Activated T-helper 17 cell treated with anti-CD3 and anti-CD28 coated beads, Interleukin-2, amount 50 U/mL, for 72 hours (primary cell): ENCODE measurements at regions not wholly inside any gene's neighbourhood (a gene's known extent, or its start where the extent isn't known, plus 50 kb on each side); places are given as distances from the start of the nearest gene placed in this dataset.

Experiments
- ATAC-seq: fragments of 150-1000 bp; cut with Tn5 transposase; replicated peaks from 2 replicates; pipeline ENCODE4 v1.10.0; 2021; ENCODE audit warnings: mild to moderate bottlenecking, moderate library complexity
- H3K27ac Mint-ChIP-seq: one replicate; pipeline ENCODE4 v1.8.0; 2022; ENCODE audit warnings: mixed read lengths
- H3K27me3 Mint-ChIP-seq: one replicate; pipeline ENCODE4 v1.8.0; 2022; ENCODE audit warnings: mixed read lengths
- H3K36me3 Mint-ChIP-seq: one replicate; pipeline ENCODE4 v1.8.0; 2022; ENCODE audit warnings: low read depth, mild to moderate bottlenecking, mixed read lengths
- H3K4me1 Mint-ChIP-seq: one replicate; pipeline ENCODE4 v1.8.0; 2022; ENCODE audit warnings: mixed read lengths
- H3K4me3 Mint-ChIP-seq: one replicate; pipeline ENCODE4 v1.8.0; 2022; ENCODE audit warnings: mild to moderate bottlenecking, mixed read lengths
- H3K9me3 Mint-ChIP-seq: one replicate; pipeline ENCODE4 v1.8.0; 2022; ENCODE audit warnings: mixed read lengths

- Mint-ChIP-seq H3K27ac (no peak overlapping the region), H3K4me3 (no peak overlapping the region), H3K9me3 (peaks cover 5% of the 10 kb centered on the region), H3K27me3 (peaks cover 9% of the 10 kb centered on the region), H3K36me3 (no peaks in the 10 kb centered on the region), H3K4me1 (no peaks in the 10 kb centered on the region)
- no peak for ATAC-seq
Observed at GRCh38 chr2:41634686-41635085, 413.1 kb upstream of the PKDCC start.

GRCh38 chr2:41644936-41645335 lies 402.9 kb upstream of the PKDCC start:
- no peak overlapping the region for H3K27ac Mint-ChIP-seq
- ATAC-seq: no peak
- no peak overlapping the region for H3K4me3 Mint-ChIP-seq
- no peaks in the 10 kb centered on the region for H3K36me3 Mint-ChIP-seq
- no peaks in the 10 kb centered on the region for H3K4me1 Mint-ChIP-seq
- H3K27me3 Mint-ChIP-seq: no peaks in the 10 kb centered on the region
- no peaks in the 10 kb centered on the region for H3K9me3 Mint-ChIP-seq

- H3K27ac Mint-ChIP-seq: no peak overlapping the region
- H3K36me3 Mint-ChIP-seq: no peaks in the 10 kb centered on the region
- no peaks in the 10 kb centered on the region for H3K4me1 Mint-ChIP-seq
- H3K27me3 Mint-ChIP-seq: no peaks in the 10 kb centered on the region
- no peak overlapping the region for H3K4me3 Mint-ChIP-seq
- no peaks in the 10 kb centered on the region for H3K9me3 Mint-ChIP-seq
- no peak for ATAC-seq
Observed at GRCh38 chr2:41647468-41648050, 400.3 kb upstream of the PKDCC start.

- ATAC-seq: no peak
- no peak overlapping the region for H3K27ac Mint-ChIP-seq
- H3K27me3 Mint-ChIP-seq: peaks cover 5% of the 10 kb centered on the region
- H3K4me1 Mint-ChIP-seq: no peaks in the 10 kb centered on the region
- no peaks in the 10 kb centered on the region for H3K36me3 Mint-ChIP-seq
- no peaks in the 10 kb centered on the region for H3K9me3 Mint-ChIP-seq
- H3K4me3 Mint-ChIP-seq: no peak overlapping the region
Observed at GRCh38 chr2:41657226-41657625, 390.6 kb upstream of the PKDCC start.

GRCh38 chr2:41659758-41660157 lies 388.1 kb upstream of the PKDCC start:
- ATAC-seq: no peak
- H3K27me3 Mint-ChIP-seq: peaks cover 5% of the 10 kb centered on the region
- H3K9me3 Mint-ChIP-seq: no peaks in the 10 kb centered on the region
- H3K36me3 Mint-ChIP-seq: no peaks in the 10 kb centered on the region
- no peak overlapping the region for H3K27ac Mint-ChIP-seq
- no peak overlapping the region for H3K4me3 Mint-ChIP-seq
- H3K4me1 Mint-ChIP-seq: no peaks in the 10 kb centered on the region

- Mint-ChIP-seq H3K9me3 (no peaks in the 10 kb centered on the region), H3K36me3 (no peaks in the 10 kb centered on the region), H3K4me1 (no peaks in the 10 kb centered on the region), H3K27ac (no peak overlapping the region), H3K27me3 (peaks cover 5% of the 10 kb centered on the region), H3K4me3 (no peak overlapping the region)
- ATAC-seq: no peak
Observed at GRCh38 chr2:41662461-41662860, 385.4 kb upstream of the PKDCC start.

GRCh38 chr2:41663056-41663455 lies 384.8 kb upstream of the PKDCC start:
- ATAC-seq: no peak
- no peak overlapping the region for H3K4me3 Mint-ChIP-seq
- no peaks in the 10 kb centered on the region for H3K9me3 Mint-ChIP-seq
- no peaks in the 10 kb centered on the region for H3K4me1 Mint-ChIP-seq
- peaks cover 5% of the 10 kb centered on the region for H3K27me3 Mint-ChIP-seq
- no peaks in the 10 kb centered on the region for H3K36me3 Mint-ChIP-seq
- no peak overlapping the region for H3K27ac Mint-ChIP-seq

- Mint-ChIP-seq H3K4me3 (no peak overlapping the region), H3K4me1 (no peaks in the 10 kb centered on the region), H3K9me3 (no peaks in the 10 kb centered on the region), H3K27ac (no peak overlapping the region), H3K27me3 (peaks cover 10% of the 10 kb centered on the region), H3K36me3 (no peaks in the 10 kb centered on the region)
- ATAC-seq: no peak
Observed at GRCh38 chr2:41668529-41668928, 379.3 kb upstream of the PKDCC start.

GRCh38 chr2:41678639-41679038 lies 369.2 kb upstream of the PKDCC start:
- no peaks in the 10 kb centered on the region for H3K36me3 Mint-ChIP-seq

GRCh38 chr2:41686156-41686555 lies 361.7 kb upstream of the PKDCC start:
- Mint-ChIP-seq H3K27ac (no peak overlapping the region), H3K36me3 (no peaks in the 10 kb centered on the region), H3K9me3 (no peaks in the 10 kb centered on the region), H3K27me3 (peaks cover 25% of the 10 kb centered on the region), H3K4me3 (no peak overlapping the region), H3K4me1 (no peaks in the 10 kb centered on the region)
- no peak for ATAC-seq

More at GRCh38 chr2:41678639-41679038, 369.2 kb upstream of the PKDCC start:
- no peak for ATAC-seq
- Mint-ChIP-seq H3K9me3 (no peaks in the 10 kb centered on the region), H3K27me3 (peaks cover 7% of the 10 kb centered on the region), H3K4me3 (no peak overlapping the region), H3K27ac (no peak overlapping the region), H3K4me1 (no peaks in the 10 kb centered on the region)

GRCh38 chr2:41691561-41691960 lies 356.3 kb upstream of the PKDCC start:
- H3K27ac Mint-ChIP-seq: no peak overlapping the region
- H3K4me1 Mint-ChIP-seq: no peaks in the 10 kb centered on the region
- no peaks in the 10 kb centered on the region for H3K36me3 Mint-ChIP-seq
- ATAC-seq: no peak
- peaks cover 24% of the 10 kb centered on the region for H3K27me3 Mint-ChIP-seq
- no peak overlapping the region for H3K4me3 Mint-ChIP-seq
- H3K9me3 Mint-ChIP-seq: no peaks in the 10 kb centered on the region

GRCh38 chr2:41694536-41695049 lies 353.2 kb upstream of the PKDCC start:
- Mint-ChIP-seq H3K27me3 (peaks cover 15% of the 10 kb centered on the region), H3K4me3 (no peak overlapping the region), H3K4me1 (no peaks in the 10 kb centered on the region), H3K9me3 (no peaks in the 10 kb centered on the region), H3K27ac (no peak overlapping the region), H3K36me3 (no peaks in the 10 kb centered on the region)
- no peak for ATAC-seq

- no peak for ATAC-seq
- no peaks in the 10 kb centered on the region for H3K9me3 Mint-ChIP-seq
- H3K4me3 Mint-ChIP-seq: no peak overlapping the region
Observed at GRCh38 chr2:41695198-41696113, 352.4 kb upstream of the PKDCC start.

GRCh38 chr2:41697389-41697788 lies 350.4 kb upstream of the PKDCC start:
- no peak overlapping the region for H3K4me3 Mint-ChIP-seq
- H3K36me3 Mint-ChIP-seq: no peaks in the 10 kb centered on the region
- H3K27ac Mint-ChIP-seq: no peak overlapping the region
- H3K4me1 Mint-ChIP-seq: no peaks in the 10 kb centered on the region
- H3K27me3 Mint-ChIP-seq: peaks cover 15% of the 10 kb centered on the region
- no peak for ATAC-seq
- H3K9me3 Mint-ChIP-seq: no peaks in the 10 kb centered on the region

More at GRCh38 chr2:41695198-41696113, 352.4 kb upstream of the PKDCC start:
- Mint-ChIP-seq H3K27ac (no peak overlapping the region), H3K4me1 (no peaks in the 10 kb centered on the region), H3K27me3 (peaks cover 21% of the 10 kb centered on the region), H3K36me3 (no peaks in the 10 kb centered on the region)
